Neural crest cell (in vitro differentiated cells): ENCODE measurements at regions not wholly inside any gene's neighbourhood (a gene's known extent, or its start where the extent isn't known, plus 50 kb on each side); places are given as distances from the start of the nearest gene placed in this dataset.

Source experiments
- DNase-seq: peaks from one replicate; pipeline ENCODE4 v3.0.0; 2021; ENCODE audit warnings: low read depth, mixed read lengths, low spot score
- H3K27ac Mint-ChIP-seq: one replicate; pipeline ENCODE4 v1.8.0; 2021; ENCODE audit warnings: mild to moderate bottlenecking, mixed read lengths; ENCODE audit not compliant: unreplicated experiment
- H3K27me3 Mint-ChIP-seq: 2 replicates; pipeline ENCODE4 v1.8.0; 2021; ENCODE audit warnings: low read depth, mild to moderate bottlenecking, mixed read lengths
- H3K36me3 Mint-ChIP-seq: 2 replicates; pipeline ENCODE4 v1.8.0; 2021; ENCODE audit warnings: low read depth, mild to moderate bottlenecking, mixed read lengths
- H3K4me1 Mint-ChIP-seq: 2 replicates; pipeline ENCODE4 v1.8.0; 2021; ENCODE audit warnings: mixed read lengths
- H3K4me3 Mint-ChIP-seq: one replicate; pipeline ENCODE4 v1.8.0; 2021; ENCODE audit warnings: mild to moderate bottlenecking, mixed read lengths
- H3K9me3 Mint-ChIP-seq: 2 replicates; pipeline ENCODE4 v1.8.0; 2021; ENCODE audit warnings: mixed read lengths
- CTCF ChIP-seq: fragments of 200-600 bp; sonication (generic); conservative IDR thresholded peaks from 2 replicates; pipeline ENCODE4 v1.5.0; 2021; ENCODE audit warnings: antibody characterized with exemption, mild to moderate bottlenecking

GRCh38 chr12:83321971-83322370 lies 635.3 kb downstream of the TMTC2 start:
- H3K4me3 Mint-ChIP-seq = no peak overlapping the region
- H3K9me3 Mint-ChIP-seq = no peaks in the 10 kb centered on the region
- H3K36me3 Mint-ChIP-seq = no peaks in the 10 kb centered on the region
- no peak for TF ChIP-seq CTCF
- no peak overlapping the region for H3K27ac Mint-ChIP-seq
- H3K27me3 Mint-ChIP-seq = no peaks in the 10 kb centered on the region
- DNase-seq = no peak
- H3K4me1 Mint-ChIP-seq = no peaks in the 10 kb centered on the region

- no peak for DNase-seq
- no peak for TF ChIP-seq CTCF
- Mint-ChIP-seq H3K4me3 (no peak overlapping the region), H3K9me3 (no peaks in the 10 kb centered on the region), H3K27ac (no peak overlapping the region), H3K4me1 (no peaks in the 10 kb centered on the region), H3K27me3 (no peaks in the 10 kb centered on the region), H3K36me3 (no peaks in the 10 kb centered on the region)
Measured at GRCh38 chr12:83320350-83320749, 633.6 kb downstream of the TMTC2 start.

- H3K27me3 Mint-ChIP-seq = no peaks in the 10 kb centered on the region
- H3K36me3 Mint-ChIP-seq = no peaks in the 10 kb centered on the region
- DNase-seq = no peak
- H3K27ac Mint-ChIP-seq = no peak overlapping the region
- no peak overlapping the region for H3K4me3 Mint-ChIP-seq
- no peak for TF ChIP-seq CTCF
- no peaks in the 10 kb centered on the region for H3K4me1 Mint-ChIP-seq
- no peaks in the 10 kb centered on the region for H3K9me3 Mint-ChIP-seq
Measured at GRCh38 chr12:83318386-83319098, 631.8 kb downstream of the TMTC2 start.

- DNase-seq = no peak
- Mint-ChIP-seq H3K4me3 (no peak overlapping the region), H3K27ac (no peak overlapping the region), H3K27me3 (no peaks in the 10 kb centered on the region), H3K36me3 (no peaks in the 10 kb centered on the region), H3K4me1 (no peaks in the 10 kb centered on the region), H3K9me3 (no peaks in the 10 kb centered on the region)
- no peak for TF ChIP-seq CTCF
Measured at GRCh38 chr12:83317595-83317994, 630.9 kb downstream of the TMTC2 start.

- Mint-ChIP-seq H3K27me3 (no peaks in the 10 kb centered on the region), H3K36me3 (no peaks in the 10 kb centered on the region), H3K4me1 (no peaks in the 10 kb centered on the region), H3K27ac (no peak overlapping the region), H3K9me3 (no peaks in the 10 kb centered on the region), H3K4me3 (no peak overlapping the region)
- no peak for DNase-seq
- TF ChIP-seq CTCF = no peak
Measured at GRCh38 chr12:83313827-83314226, 627.1 kb downstream of the TMTC2 start.
